Tongue (tissue), 1 donor: ENCODE measurements at regions not wholly inside any gene's neighbourhood (a gene's known extent, or its start where the extent isn't known, plus 50 kb on each side); places are given as distances from the start of the nearest gene placed in this dataset.
"Not testable (repeated sequence)": the region's sequence is repeated elsewhere in the genome, so short reads cannot be mapped to it uniquely, and the experiment has no call there.

Source experiments
- DNase-seq: peaks from one replicate; pipeline ENCODE4 v3.0.0-alpha.2; 2015

GRCh38 chr7:45268013-45268412 is 110.4 kb downstream of the RAMP3 start:
- no peak for DNase-seq

- no peak for DNase-seq
Observed at GRCh38 chr7:45269192-45269591, 111.6 kb downstream of the RAMP3 start.

GRCh38 chr7:45278763-45279398 is 121.3 kb downstream of the RAMP3 start:
- DNase-seq, result no peak

GRCh38 chr7:45289611-45290010 is 132.0 kb downstream of the RAMP3 start:
- not testable (repeated sequence) for DNase-seq

- DNase-seq, result no peak
Observed at GRCh38 chr7:45290880-45291279, 133.3 kb downstream of the RAMP3 start.

- DNase-seq, result peak; percentile 65
Observed at GRCh38 chr7:45292481-45292880, 134.9 kb downstream of the RAMP3 start.

- peak; percentile 24 for DNase-seq
Observed at GRCh38 chr7:45293295-45293942, 135.8 kb downstream of the RAMP3 start.

GRCh38 chr7:45294559-45294958 is 137.0 kb downstream of the RAMP3 start:
- no peak for DNase-seq

- DNase-seq, result no peak
Observed at GRCh38 chr7:45295222-45295621, 137.6 kb downstream of the RAMP3 start.

- no peak for DNase-seq
Observed at GRCh38 chr7:45296748-45297147, 139.2 kb downstream of the RAMP3 start.

GRCh38 chr7:45306752-45307305 is 149.2 kb downstream of the RAMP3 start:
- DNase-seq, result no peak

- no peak for DNase-seq
Observed at GRCh38 chr7:45311597-45311996, 154.0 kb downstream of the RAMP3 start.

- not testable (repeated sequence) for DNase-seq
Observed at GRCh38 chr7:45315512-45315911, 157.9 kb downstream of the RAMP3 start.

- peak; percentile 7 for DNase-seq
Observed at GRCh38 chr7:45324683-45325237, 167.2 kb downstream of the RAMP3 start.

- no peak for DNase-seq
Observed at GRCh38 chr7:45325378-45325777, 167.8 kb downstream of the RAMP3 start.

- no peak for DNase-seq
Observed at GRCh38 chr7:45328403-45328981, 170.9 kb downstream of the RAMP3 start.

- no peak for DNase-seq
Observed at GRCh38 chr7:45331563-45331962, 174.0 kb downstream of the RAMP3 start.

- DNase-seq, result not testable (repeated sequence)
Observed at GRCh38 chr7:45335024-45335423, 177.4 kb downstream of the RAMP3 start.

GRCh38 chr7:45342236-45342635 is 184.6 kb downstream of the RAMP3 start:
- no peak for DNase-seq

- DNase-seq, result peak; percentile 4
Observed at GRCh38 chr7:45343746-45344145, 186.2 kb downstream of the RAMP3 start.

GRCh38 chr7:45347804-45348203 is 190.2 kb downstream of the RAMP3 start:
- DNase-seq, result peak; percentile 5

- DNase-seq, result no peak
Observed at GRCh38 chr7:45349090-45349489, 191.5 kb downstream of the RAMP3 start.

- no peak for DNase-seq
Observed at GRCh38 chr7:45350896-45351295, 193.3 kb downstream of the RAMP3 start.
